Heart right ventricle (tissue), 16 donors: ENCODE measurements at regions not wholly inside any gene's neighbourhood (a gene's known extent, or its start where the extent isn't known, plus 50 kb on each side); places are given as distances from the start of the nearest gene placed in this dataset.

Experiments
- ATAC-seq, 8 donors: fragments of 200-7000 bp; cut with Tn5 transposase; one replicate each; pipeline ENCODE4 v1.9.1; 2020; ENCODE audit warnings: mild to moderate bottlenecking in 8 of 8, moderate library complexity in 8 of 8, moderate number of reproducible peaks in 1 of 8
- DNase-seq, 2 donors: peaks; one replicate each; pipeline ENCODE4 v3.0.0-alpha.2; 2020
- H3K27ac ChIP-seq, 10 donors: fragments of 200-600 bp; sonication (generic) in 2 of 10; one replicate each; pipeline versions ENCODE4 v1.5.0 to v1.8.0; 2020 to 2022; ENCODE audit warnings: mild to moderate bottlenecking in 3 of 10
- H3K27me3 ChIP-seq, 7 donors: fragments of 200-600 bp; one replicate each; pipeline ENCODE4 v1.8.0; 2021 to 2022; ENCODE audit warnings: mild to moderate bottlenecking in 2 of 7
- H3K36me3 ChIP-seq, 9 donors: fragments of 200-600 bp; sonication (generic) in 1 of 9; one replicate each; pipeline versions ENCODE4 v1.5.0 to v1.8.0; 2020 to 2022; ENCODE audit warnings: mild to moderate bottlenecking in 2 of 9
- H3K4me1 ChIP-seq, 9 donors: fragments of 200-600 bp; sonication (generic) in 1 of 9; one replicate each; pipeline versions ENCODE4 v1.5.0 to v1.8.0; 2020 to 2022; ENCODE audit warnings: mild to moderate bottlenecking in 4 of 9
- H3K4me3 ChIP-seq, 10 donors: fragments of 200-600 bp; sonication (generic) in 2 of 10; one replicate each; pipeline versions ENCODE4 v1.5.0 to v1.8.0; 2020 to 2022; ENCODE audit warnings: mild to moderate bottlenecking in 7 of 10, moderate library complexity in 2 of 10
- H3K9me3 ChIP-seq, 11 donors: fragments of 200-600 bp in 10 of 11; sonication (generic) in 2 of 11; one replicate each; pipeline versions ENCODE4 v1.5.0 to v1.8.0; 2013 to 2022; ENCODE audit warnings: mild to moderate bottlenecking in 2 of 11, control low read depth in 1 of 11, moderate library complexity in 1 of 11
- CTCF ChIP-seq, 9 donors: fragments of 200-600 bp; sonication (generic) in 2 of 9; IDR thresholded peaks; one replicate each; pipeline versions ENCODE4 v1.5.0 to v1.8.0; 2021 to 2022; ENCODE audit warnings: antibody characterized with exemption in 9 of 9, mild to moderate bottlenecking in 5 of 9, moderate library complexity in 1 of 9
- WGBS, 2 donors: extraction: QIAGEN DNeasy Blood & Tissue Kit; methylation state at CpG; one replicate each; pipeline ENCODE4 v1.1.7; 2013; ENCODE audit warnings: inconsistent platforms in 1 of 2; 5-methylcytosine and 5-hydroxymethylcytosine counted together
- intact Hi-C, 10 donors: fragments of 100-400 bp; cut with DNase I; formaldehyde crosslinking; loops; one replicate each; pipeline versions ENCODE4 v1.11.1 to v1.14.2; 2022
- donor health status: Arrhythmogenic right ventricular cardiomyopathy.
- donor health status: ischemic (EF 13 %, LVEDD 7.1; RV severe dilation, severe dysfunction).
- donor health status: healthy with polysubstance abuse.
- donor health status: DM: no; HTN: yes; CAD: no.
- donor health status: DM: no; HTN: no; CAD: no.
- donor health status: ischemic (EF 25% LVEDD 6.9; RV normal size, moderate dysfunction).
- donor health status: ischemic (EF 25% LVEDD 5.7; RV mildly dilated, moderate dysfunction).
- donor health status: healthy.
- donor health status: DM: yes; HTN: yes; CAD: no.
- donor health status: Ischemic cardiomyopathy.
- donor health status: ischemic (EF 35%, LVEDD 5.7; RV mildly dilated, moderate dysfunction).
- donor health status: nonischemic (EF 11% LVEDD 7.7; RV severe dilation, severe dysfunction).
- donor health status: DM: yes; HTN: yes; CAD: no.
- donor health status: PGD.
- donor health status: ischemic (EF 29% LVEDD 5.4; RV normal size, mild dysfunction).
- donor health status: nonischemic (EF 23%, LVEDD 6.1; RV moderate dilation, normal function).

- Histone ChIP-seq H3K4me3 (no peak overlapping the region), H3K27ac (no peak overlapping the region), H3K9me3 (no peaks in the 10 kb centered on the region), H3K27me3 (no peaks in the 10 kb centered on the region), H3K36me3 (no peaks in the 10 kb centered on the region), H3K4me1 (no peaks in the 10 kb centered on the region)
- no peak for DNase-seq
- intact Hi-C loops = no loop called here
- no peak for ATAC-seq
- no peak for TF ChIP-seq CTCF (IDR thresholded peaks at IDR 0.05)
- WGBS, 2 donors = 80 to 83% methylated on average over 6 of the region's 6 CpGs
These were observed 280.2 kb upstream of the STT3B start for GRCh38 chr3:31252216-31253185.

- no peaks in the 10 kb centered on the region for H3K4me1 ChIP-seq
- H3K4me3 ChIP-seq = no peak overlapping the region
- no peak for TF ChIP-seq CTCF (IDR thresholded peaks at IDR 0.05)
- H3K9me3 ChIP-seq = no peaks in the 10 kb centered on the region
- ATAC-seq (no peak), DNase-seq (no peak)
- no peak overlapping the region for H3K27ac ChIP-seq
- no peaks in the 10 kb centered on the region for H3K27me3 ChIP-seq
- intact Hi-C loops = no loop called here
- WGBS, 2 donors = 87 to 93% methylated on average over 4 of the region's 4 CpGs
- no peaks in the 10 kb centered on the region for H3K36me3 ChIP-seq
These were observed 278.9 kb upstream of the STT3B start for GRCh38 chr3:31253782-31254181.

GRCh38 chr3:31254483-31254882, 278.2 kb upstream of the STT3B start:
- no peak for TF ChIP-seq CTCF (IDR thresholded peaks at IDR 0.05)
- ATAC-seq = no peak
- intact Hi-C loops = no loop called here
- Histone ChIP-seq H3K27me3 (no peaks in the 10 kb centered on the region), H3K4me1 (no peaks in the 10 kb centered on the region), H3K9me3 (peaks cover 0 to 6% (median 0%) of the 10 kb centered on the region in 11 donors), H3K4me3 (no peak overlapping the region), H3K36me3 (no peaks in the 10 kb centered on the region), H3K27ac (no peak overlapping the region)
- WGBS, 2 donors = 88 to 94% methylated on average over 3 of the region's 3 CpGs
- no peak for DNase-seq

GRCh38 chr3:31255007-31255581, 277.6 kb upstream of the STT3B start:
- TF ChIP-seq CTCF (IDR thresholded peaks at IDR 0.05) = no peak
- no peak for DNase-seq

More at GRCh38 chr3:31255007-31255581, 277.6 kb upstream of the STT3B start:
- H3K4me3 ChIP-seq = no peak overlapping the region
- no peak overlapping the region for H3K27ac ChIP-seq
- intact Hi-C loops = no loop called here
- no peaks in the 10 kb centered on the region for H3K36me3 ChIP-seq
- no peaks in the 10 kb centered on the region for H3K4me1 ChIP-seq
- H3K27me3 ChIP-seq = no peaks in the 10 kb centered on the region
- H3K9me3 ChIP-seq = peaks cover 0 to 6% (median 0%) of the 10 kb centered on the region in 11 donors
- WGBS, 2 donors = 72 to 76% methylated on average over 2 of the region's 2 CpGs
- no peak for ATAC-seq
